PC-3 (cell line): ENCODE measurements at regions not wholly inside any gene's neighbourhood (a gene's known extent, or its start where the extent isn't known, plus 50 kb on each side); places are given as distances from the start of the nearest gene placed in this dataset.

Experiments used
- ATAC-seq: fragments of 200-7000 bp; cut with Tn5 transposase; 2 replicates; pipeline ENCODE4 v1.9.1; 2020; ENCODE audit warnings: mild to moderate bottlenecking, moderate library complexity
- BruUV-seq: library from RNA; stranded (reverse); fragments of 400-500 nt; replicated peaks from 2 replicates; lab custom pipeline; 2021; lab: Mats Ljungman, UMichigan
- CTCF ChIA-PET: fragments of 300-600 bp; sonication (Branson Sonifier 250); formaldehyde crosslinking; loops from one replicate; lab custom pipeline; 2022; ENCODE audit warnings: antibody characterized with exemption; lab: Charles Lee
- POLR2A ChIA-PET: fragments of 300-600 bp; sonication (Branson Sonifier 250); formaldehyde crosslinking; loops from one replicate; lab custom pipeline; 2022; ENCODE audit warnings: antibody characterized with exemption; ENCODE audit not compliant: unreplicated experiment; lab: Charles Lee
- DNase-seq: peaks from one replicate; pipeline ENCODE4 v3.0.0-alpha.2; 2015
- H2AFZ ChIP-seq: fragments of 300-600 bp; sonication (generic); 2 replicates; pipeline ENCODE4 v1.6.0; 2016; ENCODE audit warnings: antibody characterized with exemption, low read length
- H3F3A ChIP-seq: fragments of 300-600 bp; sonication (generic); one replicate; pipeline ENCODE4 v1.6.0; 2017; ENCODE audit warnings: antibody characterized with exemption, low read length, control low read depth, mild to moderate bottlenecking; ENCODE audit not compliant: unreplicated experiment
- H3K27ac ChIP-seq: fragments of 300-600 bp; sonication (generic); 2 replicates; pipeline ENCODE4 v1.5.1; 2016; ENCODE audit warnings: mild to moderate bottlenecking, low read length
- H3K27me3 ChIP-seq: fragments of 300-600 bp; sonication (generic); 2 replicates; pipeline ENCODE4 v1.6.1; 2016; ENCODE audit warnings: low read length, mixed read lengths
- H3K36me3 ChIP-seq: fragments of 300-600 bp; sonication (generic); 2 replicates; pipeline ENCODE4 v1.6.1; 2016; ENCODE audit warnings: low read depth, mixed run types, low read length, mixed read lengths
- H3K4me1 ChIP-seq: fragments of 300-600 bp; sonication (generic); 2 replicates; pipeline ENCODE4 v1.5.1; 2016; ENCODE audit warnings: low read length; ENCODE audit not compliant: insufficient read depth
- H3K4me2 ChIP-seq: fragments of 300-600 bp; sonication (generic); 2 replicates; pipeline ENCODE4 v1.6.0; 2016; ENCODE audit warnings: low read length
- H3K4me3 ChIP-seq: fragments of 300-600 bp; sonication (generic); 2 replicates; pipeline ENCODE4 v1.5.1; 2016; ENCODE audit warnings: mild to moderate bottlenecking, low read length, mixed read lengths
- H3K79me2 ChIP-seq: fragments of 300-600 bp; sonication (generic); 2 replicates; pipeline ENCODE4 v1.6.1; 2017; ENCODE audit warnings: low read length, mixed read lengths
- H3K9ac ChIP-seq: fragments of 300-600 bp; sonication (generic); 2 replicates; pipeline ENCODE4 v1.6.0; 2016; ENCODE audit warnings: mild to moderate bottlenecking, low read length
- H3K9me2 ChIP-seq: fragments of 300-600 bp; sonication (generic); replicated peaks from 2 replicates; pipeline ENCODE4 v1.6.1; 2016; ENCODE audit warnings: mixed run types, low read length, mixed read lengths
- H3K9me3 ChIP-seq: fragments of 300-600 bp; sonication (generic); 2 replicates; pipeline ENCODE4 v1.6.1; 2016; ENCODE audit warnings: low read length, mixed read lengths
- H4K20me1 ChIP-seq: fragments of 300-600 bp; sonication (generic); 2 replicates; pipeline ENCODE4 v1.6.1; 2016; ENCODE audit warnings: low read length, mixed read lengths
- CTCF ChIP-seq: fragments of 300-600 bp; sonication (generic); conservative IDR thresholded peaks from 2 replicates; pipeline ENCODE4 v1.5.1; 2017; ENCODE audit warnings: antibody characterized with exemption, low read depth, mild to moderate bottlenecking, low read length
- EZH2 ChIP-seq: fragments of 300-600 bp; sonication (generic); IDR thresholded peaks from one replicate; pipeline ENCODE4 v1.6.1; 2017; ENCODE audit warnings: antibody characterized with exemption, mild to moderate bottlenecking, low read length; ENCODE audit not compliant: unreplicated experiment
- EZH2phosphoT487 ChIP-seq: fragments of 300-600 bp; sonication (generic); IDR thresholded peaks from 2 replicates; pipeline ENCODE4 v1.6.1; 2018; ENCODE audit warnings: mild to moderate bottlenecking, antibody characterized with exemption, low read length, borderline replicate concordance
- intact Hi-C: fragments of 100-400 bp; cut with micrococcal nuclease; formaldehyde crosslinking; loops from 2 replicates; pipeline ENCODE4 v1.9.0; 2023

DNA sequence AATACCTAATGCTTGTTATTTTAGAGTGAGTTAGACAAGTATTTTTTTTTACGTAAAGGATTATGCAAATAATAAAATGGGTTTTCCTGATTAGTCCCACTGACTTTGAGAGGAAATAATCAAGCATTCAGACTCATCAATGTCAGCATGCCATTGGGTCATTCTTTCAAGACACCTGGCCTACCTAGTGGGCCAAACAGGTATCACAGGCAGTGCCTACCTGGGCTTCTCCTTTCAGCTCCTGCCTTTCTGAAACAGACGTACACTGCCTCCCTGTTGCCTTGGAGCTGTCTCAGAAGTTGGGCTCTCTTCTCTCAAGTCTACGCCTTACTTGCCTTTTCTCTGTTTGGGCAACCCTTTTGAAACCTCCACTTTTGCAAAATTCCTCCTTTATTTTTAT is 545.6 kb downstream of the SNAPC1 start:
- no peak for ATAC-seq
- CTCF ChIA-PET, result no interaction called here
- POLR2A ChIA-PET, result no interaction called here

GRCh38 chr14:62308316-62308715 is 546.1 kb downstream of the SNAPC1 start:
- POLR2A ChIA-PET, result no interaction called here
- H3K79me2 ChIP-seq, result no peaks in the 10 kb centered on the region
- no peak overlapping the region for H3K9ac ChIP-seq
- H3K4me3 ChIP-seq, result no peak overlapping the region
- no peak overlapping the region for H3K27ac ChIP-seq
- no peaks in the 10 kb centered on the region for H3F3A ChIP-seq
- no peak overlapping the region for H2AFZ ChIP-seq
- no TSS peak for BruUV-seq
- ATAC-seq, result no peak
- H3K9me3 ChIP-seq, result no peaks in the 10 kb centered on the region
- DNase-seq, result no peak
- no peaks in the 10 kb centered on the region for H3K9me2 ChIP-seq
- no peaks in the 10 kb centered on the region for H3K4me1 ChIP-seq
- no peaks in the 10 kb centered on the region for H4K20me1 ChIP-seq
- 0 out of 2 replicates have a peak, but pooled peaks cover 2% of the 10 kb centered on the region for H3K27me3 ChIP-seq
- no peak for TF ChIP-seq EZH2
- TF ChIP-seq EZH2phosphoT487, result no peak
- TF ChIP-seq CTCF, result no peak
- intact Hi-C loops, result no loop called here
- H3K4me2 ChIP-seq, result no peak overlapping the region
- CTCF ChIA-PET, result no interaction called here
- H3K36me3 ChIP-seq, result no peaks in the 10 kb centered on the region

More for the DNA sequence above, 545.6 kb downstream of the SNAPC1 start:
- Histone ChIP-seq H3K9ac (no peak overlapping the region), H3K36me3 (no peaks in the 10 kb centered on the region), H3K4me2 (no peak overlapping the region), H3K9me3 (no peaks in the 10 kb centered on the region), H4K20me1 (no peaks in the 10 kb centered on the region), H3F3A (no peaks in the 10 kb centered on the region), H3K4me1 (no peaks in the 10 kb centered on the region), H3K9me2 (no peaks in the 10 kb centered on the region), H2AFZ (no peak overlapping the region), H3K27me3 (0 out of 2 replicates have a peak, but pooled peaks cover under 1% of the 10 kb centered on the region), H3K27ac (no peak overlapping the region), H3K4me3 (no peak overlapping the region), H3K79me2 (no peaks in the 10 kb centered on the region)
- no TSS peak for BruUV-seq
- no peak for DNase-seq
- no peak for TF ChIP-seq EZH2
- no peak for TF ChIP-seq CTCF
- TF ChIP-seq EZH2phosphoT487, result no peak
- intact Hi-C loops, result no loop called here

- Histone ChIP-seq H3K4me1 (no peaks in the 10 kb centered on the region), H2AFZ (no peak overlapping the region), H3K27ac (no peak overlapping the region), H3K4me3 (no peak overlapping the region), H3F3A (no peaks in the 10 kb centered on the region), H4K20me1 (no peaks in the 10 kb centered on the region), H3K79me2 (no peaks in the 10 kb centered on the region), H3K9ac (no peak overlapping the region), H3K27me3 (peaks cover 8% of the 10 kb centered on the region), H3K9me3 (no peaks in the 10 kb centered on the region), H3K9me2 (no peaks in the 10 kb centered on the region), H3K4me2 (no peak overlapping the region), H3K36me3 (no peaks in the 10 kb centered on the region)
- no peak for DNase-seq
- BruUV-seq, result no TSS peak
- no peak for ATAC-seq
- TF ChIP-seq EZH2 (no peak), CTCF (no peak), EZH2phosphoT487 (no peak)
- ChIA-PET CTCF (no interaction called here), POLR2A (no interaction called here)
- intact Hi-C loops, result no loop called here
Observed at GRCh38 chr14:62308891-62309290, 546.7 kb downstream of the SNAPC1 start.
